DMS 273 treated with DMSO at 0.1 percent for 48 hours (cell line): ENCODE measurements at regions not wholly inside any gene's neighbourhood (a gene's known extent, or its start where the extent isn't known, plus 50 kb on each side); places are given as distances from the start of the nearest gene placed in this dataset.
"Not testable (repeated sequence)": the region's sequence is repeated elsewhere in the genome, so short reads cannot be mapped to it uniquely, and the experiment has no call there.

Experiments
- DNase-seq: peaks from one replicate; lab custom pipeline; 2025; lab: John Stamatoyannopoulos, UW

GRCh38 chr16:73107371-73107770, 59.4 kb upstream of the ZFHX3 start:
- no peak for DNase-seq

DNA sequence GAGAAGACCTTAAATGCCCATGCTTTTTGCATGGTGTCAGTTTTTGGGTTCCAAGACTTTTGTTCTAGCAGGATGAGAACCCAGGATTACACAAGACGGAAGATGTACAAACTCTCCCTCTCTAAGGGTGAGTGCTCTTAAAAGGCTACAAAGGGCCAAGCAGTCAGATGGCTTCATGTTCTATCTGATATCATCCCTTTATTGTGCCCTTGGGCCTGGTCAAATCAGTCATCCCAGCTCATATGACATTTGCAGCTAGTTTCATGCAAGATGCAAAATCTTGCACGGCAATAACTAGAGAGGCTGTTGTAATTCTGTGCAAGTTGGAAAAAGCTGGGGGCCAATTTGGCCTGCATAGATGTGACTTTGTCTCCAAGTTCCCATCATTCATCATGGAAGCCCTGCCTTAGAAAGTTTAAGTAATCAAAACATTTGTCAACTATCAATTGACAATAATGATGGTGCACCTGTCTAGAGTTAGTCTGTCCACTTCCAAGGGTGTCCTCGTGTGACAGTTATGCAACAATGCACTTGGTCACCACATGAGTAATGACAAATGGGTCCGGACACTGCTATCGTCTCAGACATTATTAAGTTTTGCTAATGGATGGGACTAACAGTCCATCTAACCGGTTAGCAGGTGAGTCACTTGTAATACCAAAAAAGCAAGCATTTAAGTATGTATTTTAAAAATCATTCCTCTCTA, 58.6 kb upstream of the ZFHX3 start:
- no peak for DNase-seq

GRCh38 chr16:73101568-73101967, 53.6 kb upstream of the ZFHX3 start:
- no peak for DNase-seq

DNA sequence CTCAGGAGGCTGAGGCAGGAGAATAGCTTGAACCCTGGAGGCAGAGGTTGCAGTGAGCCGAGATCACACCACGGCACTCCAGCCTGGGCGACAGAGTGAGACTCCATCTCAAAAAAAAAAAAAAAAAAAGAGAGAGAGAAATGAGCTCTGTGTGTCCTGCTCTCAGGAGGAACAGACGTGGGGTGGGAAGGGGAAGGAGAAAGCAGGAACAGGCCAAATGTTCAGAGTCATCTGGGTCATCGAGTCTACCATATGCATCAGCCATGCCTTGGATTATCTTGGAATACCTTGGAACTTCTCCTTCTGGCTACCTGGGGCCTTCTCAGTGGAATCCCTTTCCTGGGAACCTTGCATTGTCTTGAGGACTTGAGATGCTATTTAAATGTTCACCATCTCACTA, 51.7 kb upstream of the ZFHX3 start:
- DNase-seq: not testable (repeated sequence)
